ENCODE measurements at regions not wholly inside any gene's neighbourhood (a gene's known extent, or its start where the extent isn't known, plus 50 kb on each side); places are given as distances from the start of the nearest gene placed in this dataset.
"Not testable (repeated sequence)": the region's sequence is repeated elsewhere in the genome, so short reads cannot be mapped to it uniquely, and the experiment has no call there.

DNA sequence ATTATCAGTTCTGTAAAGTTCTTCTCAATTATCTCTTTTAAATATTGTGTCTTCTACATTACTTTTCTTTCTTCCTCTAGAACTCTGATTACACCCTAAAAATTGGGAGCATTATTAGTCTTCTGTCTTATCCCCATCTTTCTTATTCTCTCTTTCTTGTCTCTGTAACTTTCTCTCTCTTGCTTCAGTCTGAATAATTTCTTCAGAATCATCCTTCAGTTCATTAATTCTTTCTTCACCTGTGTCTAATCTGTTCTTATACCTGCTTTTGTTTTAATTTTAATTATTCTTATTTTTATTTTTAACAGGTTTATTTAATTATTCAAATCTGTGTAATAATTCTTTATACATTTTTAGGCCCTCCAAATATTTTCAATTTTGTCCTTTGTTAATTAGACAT is 114.3 kb downstream of the GATA3 start:
- Histone ChIP-seq H3K9me3 (peaks cover 0 to 20% of the 10 kb centered on the region in 2 donors), H3K4me1 (no peaks in the 10 kb centered on the region), H3K27me3 (no peaks in the 10 kb centered on the region), H3K4me3 (no peak overlapping the region), H3K36me3 (no peaks in the 10 kb centered on the region), H3K27ac (no peak overlapping the region)
- no peak for DNase-seq (ENCODE audit: low spot score)
- TF ChIP-seq, protein P1, sequence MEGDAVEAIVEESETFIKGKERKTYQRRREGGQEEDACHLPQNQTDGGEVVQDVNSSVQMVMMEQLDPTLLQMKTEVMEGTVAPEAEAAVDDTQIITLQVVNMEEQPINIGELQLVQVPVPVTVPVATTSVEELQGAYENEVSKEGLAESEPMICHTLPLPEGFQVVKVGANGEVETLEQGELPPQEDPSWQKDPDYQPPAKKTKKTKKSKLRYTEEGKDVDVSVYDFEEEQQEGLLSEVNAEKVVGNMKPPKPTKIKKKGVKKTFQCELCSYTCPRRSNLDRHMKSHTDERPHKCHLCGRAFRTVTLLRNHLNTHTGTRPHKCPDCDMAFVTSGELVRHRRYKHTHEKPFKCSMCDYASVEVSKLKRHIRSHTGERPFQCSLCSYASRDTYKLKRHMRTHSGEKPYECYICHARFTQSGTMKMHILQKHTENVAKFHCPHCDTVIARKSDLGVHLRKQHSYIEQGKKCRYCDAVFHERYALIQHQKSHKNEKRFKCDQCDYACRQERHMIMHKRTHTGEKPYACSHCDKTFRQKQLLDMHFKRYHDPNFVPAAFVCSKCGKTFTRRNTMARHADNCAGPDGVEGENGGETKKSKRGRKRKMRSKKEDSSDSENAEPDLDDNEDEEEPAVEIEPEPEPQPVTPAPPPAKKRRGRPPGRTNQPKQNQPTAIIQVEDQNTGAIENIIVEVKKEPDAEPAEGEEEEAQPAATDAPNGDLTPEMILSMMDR (IDR thresholded peaks at IDR 0.05): no peak

DNA sequence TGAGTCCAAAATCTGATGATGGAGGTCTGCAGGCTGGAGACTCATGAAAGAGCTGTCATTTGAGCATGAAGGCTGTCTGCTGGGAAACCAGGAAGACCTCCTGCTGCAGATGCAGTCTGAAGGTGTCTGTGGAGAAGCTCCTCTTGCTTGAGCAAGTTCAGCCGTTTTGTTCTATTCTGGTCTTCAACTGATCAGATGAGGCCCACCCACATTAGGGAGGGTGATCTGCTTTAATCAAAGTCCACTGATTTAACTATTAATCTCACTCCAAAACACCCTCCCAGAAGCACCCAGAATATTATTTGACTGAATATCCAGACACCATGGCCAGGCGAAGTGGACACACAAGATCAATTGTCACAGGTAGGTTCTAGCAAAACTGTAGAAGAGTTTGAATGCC is 116.5 kb downstream of the GATA3 start:
- no peak overlapping the region for H3K27ac ChIP-seq
- TF ChIP-seq, protein P1 (IDR thresholded peaks at IDR 0.05): no peak
- no peak overlapping the region for H3K4me3 ChIP-seq

DNA sequence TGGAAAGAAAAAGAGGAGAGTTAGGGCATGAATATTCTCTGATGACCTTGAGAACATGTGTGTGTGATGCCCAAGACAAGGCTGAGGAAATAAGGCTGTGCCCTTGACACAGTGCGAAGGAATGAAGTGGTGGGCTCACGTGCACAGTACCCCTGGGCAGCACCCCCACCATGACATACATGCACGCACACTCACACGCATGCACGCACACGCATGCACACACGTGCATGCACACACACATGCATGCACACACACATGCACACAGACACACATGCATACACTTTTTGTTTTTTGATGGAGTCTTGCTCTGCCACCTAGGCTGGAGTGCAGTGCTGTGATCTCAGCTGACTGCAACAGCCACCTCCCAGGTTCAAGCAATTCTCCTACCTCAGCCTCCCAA is 118.1 kb downstream of the GATA3 start:
- peaks cover 0 to 20% of the 10 kb centered on the region in 2 donors for H3K9me3 ChIP-seq
- TF ChIP-seq, protein P1 (IDR thresholded peaks at IDR 0.05): no peak
- H3K27ac ChIP-seq: no peak overlapping the region
- H3K4me1 ChIP-seq: no peaks in the 10 kb centered on the region
- H3K4me3 ChIP-seq: no peak overlapping the region
- H3K36me3 ChIP-seq: no peaks in the 10 kb centered on the region
- H3K27me3 ChIP-seq: no peaks in the 10 kb centered on the region
- no peak for DNase-seq (ENCODE audit: low spot score)

More for the DNA sequence above, 116.5 kb downstream of the GATA3 start:
- Histone ChIP-seq H3K4me1 (no peaks in the 10 kb centered on the region), H3K9me3 (peaks cover 0 to 20% of the 10 kb centered on the region in 2 donors), H3K27me3 (no peaks in the 10 kb centered on the region), H3K36me3 (no peaks in the 10 kb centered on the region)
- DNase-seq (ENCODE audit: low spot score): no peak

DNA sequence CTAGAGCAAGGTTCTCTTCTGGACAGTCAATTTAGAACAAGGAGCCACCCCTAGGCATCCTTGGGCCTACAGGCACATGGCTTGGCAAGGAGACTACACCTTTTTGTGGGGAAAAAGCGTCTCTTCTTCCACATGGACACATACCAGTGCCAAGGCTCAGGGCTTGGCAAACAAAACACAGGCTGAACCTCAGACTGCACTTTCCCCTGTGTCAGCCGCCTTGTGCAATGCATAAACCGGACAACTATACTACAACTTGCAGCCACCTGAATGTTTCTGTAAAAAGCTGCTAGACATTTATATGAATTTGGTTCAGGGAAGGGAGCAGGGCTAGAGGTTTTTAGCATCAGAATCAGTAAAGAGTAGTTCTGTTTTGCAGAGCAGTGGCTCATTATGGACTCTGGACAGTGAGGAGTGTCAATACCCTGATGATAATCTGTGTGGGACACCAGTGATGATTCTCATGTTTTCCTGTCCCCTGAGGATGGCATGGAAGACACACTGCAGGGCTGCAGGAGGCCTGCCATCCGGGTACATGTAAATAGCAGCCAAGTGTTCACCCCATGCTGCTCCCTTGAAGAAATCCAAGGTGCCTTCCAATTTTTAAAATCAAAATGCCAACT is 118.9 kb downstream of the GATA3 start:
- Histone ChIP-seq H3K4me1 (no peaks in the 10 kb centered on the region), H3K4me3 (no peak overlapping the region), H3K27me3 (no peaks in the 10 kb centered on the region), H3K36me3 (no peaks in the 10 kb centered on the region), H3K27ac (no peak overlapping the region), H3K9me3 (peaks cover 0 to 14% of the 10 kb centered on the region in 2 donors)
- DNase-seq (ENCODE audit: low spot score): no peak
- TF ChIP-seq, protein P1 (IDR thresholded peaks at IDR 0.05): no peak

DNA sequence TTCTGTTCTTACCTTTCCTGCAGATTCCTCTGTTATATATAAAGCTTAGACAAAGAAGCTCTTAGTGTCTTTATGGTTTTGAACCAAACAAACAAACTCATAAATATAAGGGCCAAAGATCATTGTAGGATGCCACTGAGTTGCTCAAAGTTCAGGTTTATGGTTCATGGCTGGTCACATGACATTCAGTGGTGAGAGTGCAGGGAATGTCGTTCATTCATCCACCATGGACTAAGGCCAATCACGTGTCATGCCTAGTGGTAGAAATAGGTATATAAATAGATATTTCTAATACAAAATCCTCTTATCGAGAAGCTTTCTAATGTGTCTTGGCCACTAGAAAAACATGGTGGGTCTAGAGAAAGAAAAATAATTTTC is 119.4 kb downstream of the GATA3 start:
- no peak overlapping the region for H3K4me3 ChIP-seq
- TF ChIP-seq, protein P1 (IDR thresholded peaks at IDR 0.05): no peak
- H3K27ac ChIP-seq: no peak overlapping the region
- no peaks in the 10 kb centered on the region for H3K36me3 ChIP-seq
- H3K27me3 ChIP-seq: no peaks in the 10 kb centered on the region
- peaks cover 0 to 9% of the 10 kb centered on the region in 2 donors for H3K9me3 ChIP-seq
- no peak for DNase-seq (ENCODE audit: low spot score)
- no peaks in the 10 kb centered on the region for H3K4me1 ChIP-seq

DNA sequence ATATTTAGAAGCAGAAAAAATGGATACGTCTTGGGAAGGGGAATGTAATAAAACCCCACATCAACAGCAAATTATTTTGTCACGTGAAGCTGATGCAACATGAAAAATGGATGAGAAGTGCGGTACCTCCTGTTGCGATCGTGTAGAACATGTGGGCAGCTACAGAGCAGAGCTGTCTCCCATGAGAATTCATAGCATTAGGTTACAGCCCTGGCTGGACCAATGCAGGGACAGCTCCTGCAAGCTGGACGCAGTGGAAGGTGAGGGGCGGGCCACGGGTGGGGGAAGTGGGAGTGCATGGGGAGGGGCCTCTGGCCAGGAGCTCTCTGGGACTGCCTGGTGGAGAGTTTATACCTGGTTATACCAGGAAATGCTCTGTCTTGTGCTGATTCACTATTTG is 120.3 kb downstream of the GATA3 start:
- Histone ChIP-seq H3K4me1 (no peaks in the 10 kb centered on the region), H3K36me3 (no peaks in the 10 kb centered on the region), H3K27ac (no peak overlapping the region), H3K4me3 (no peak overlapping the region), H3K9me3 (no peaks in the 10 kb centered on the region), H3K27me3 (no peaks in the 10 kb centered on the region)
- TF ChIP-seq, protein P1 (IDR thresholded peaks at IDR 0.05): no peak
- DNase-seq (ENCODE audit: low spot score): no peak

DNA sequence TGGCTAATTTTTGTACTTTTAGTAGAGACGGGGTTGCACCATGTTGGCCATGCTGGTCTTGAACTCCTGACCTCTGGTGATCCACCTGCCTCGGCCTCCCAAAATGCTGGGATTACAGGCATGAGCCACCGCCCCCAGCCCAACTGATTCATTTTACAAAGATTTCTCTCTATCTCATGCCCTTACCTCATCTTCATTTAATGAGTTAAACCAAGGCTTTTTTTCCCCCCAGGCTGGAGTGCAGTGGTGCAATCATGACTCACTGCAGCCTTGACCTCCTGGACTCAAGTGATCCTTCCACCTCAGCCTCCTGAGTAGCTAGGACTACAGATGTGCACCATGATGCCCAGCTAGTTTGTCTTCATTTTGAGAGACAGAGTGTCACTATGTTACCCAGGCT is 123.0 kb downstream of the GATA3 start:
- not testable (repeated sequence) for H3K4me3 ChIP-seq; H3K27ac ChIP-seq; DNase-seq (ENCODE audit: low spot score); H3K27me3 ChIP-seq; H3K4me1 ChIP-seq; H3K36me3 ChIP-seq; H3K9me3 ChIP-seq

DNA sequence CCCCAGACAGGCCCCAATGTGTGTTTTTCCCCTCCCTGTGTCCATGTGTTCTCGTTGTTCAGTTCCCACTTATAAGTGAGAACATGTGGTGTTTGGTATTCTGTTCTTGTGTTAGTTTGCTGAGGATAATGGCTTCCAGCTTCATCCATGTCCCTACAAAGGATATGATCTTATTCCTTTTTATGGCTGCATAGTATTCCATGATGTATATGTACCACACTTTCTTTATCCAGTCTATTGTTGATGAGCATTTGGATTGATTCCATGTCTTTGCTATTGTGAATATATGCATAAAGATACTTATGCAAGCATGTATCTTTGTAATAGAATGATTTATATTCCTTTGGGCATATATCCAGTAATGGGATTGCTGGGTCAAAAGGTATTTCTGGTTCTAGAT is 125.3 kb downstream of the GATA3 start:
- H3K27me3 ChIP-seq; H3K27ac ChIP-seq; H3K9me3 ChIP-seq; H3K4me3 ChIP-seq; H3K4me1 ChIP-seq; DNase-seq (ENCODE audit: low spot score); H3K36me3 ChIP-seq: not testable (repeated sequence)

Data from right atrium auricular region (tissue), 2 donors.